GM19025 (cell line): ENCODE measurements at regions not wholly inside any gene's neighbourhood (a gene's known extent, or its start where the extent isn't known, plus 50 kb on each side); places are given as distances from the start of the nearest gene placed in this dataset.
"Not testable (repeated sequence)": the region's sequence is repeated elsewhere in the genome, so short reads cannot be mapped to it uniquely, and the experiment has no call there.

ENCODE experiments used
- ATAC-seq: cut with Tn5 transposase; IDR thresholded peaks from one replicate; pipeline ENCODE4 v1.9.1; 2021; ENCODE audit warnings: mild to moderate bottlenecking, low read depth, moderate library complexity; ENCODE audit not compliant: unreplicated experiment

DNA sequence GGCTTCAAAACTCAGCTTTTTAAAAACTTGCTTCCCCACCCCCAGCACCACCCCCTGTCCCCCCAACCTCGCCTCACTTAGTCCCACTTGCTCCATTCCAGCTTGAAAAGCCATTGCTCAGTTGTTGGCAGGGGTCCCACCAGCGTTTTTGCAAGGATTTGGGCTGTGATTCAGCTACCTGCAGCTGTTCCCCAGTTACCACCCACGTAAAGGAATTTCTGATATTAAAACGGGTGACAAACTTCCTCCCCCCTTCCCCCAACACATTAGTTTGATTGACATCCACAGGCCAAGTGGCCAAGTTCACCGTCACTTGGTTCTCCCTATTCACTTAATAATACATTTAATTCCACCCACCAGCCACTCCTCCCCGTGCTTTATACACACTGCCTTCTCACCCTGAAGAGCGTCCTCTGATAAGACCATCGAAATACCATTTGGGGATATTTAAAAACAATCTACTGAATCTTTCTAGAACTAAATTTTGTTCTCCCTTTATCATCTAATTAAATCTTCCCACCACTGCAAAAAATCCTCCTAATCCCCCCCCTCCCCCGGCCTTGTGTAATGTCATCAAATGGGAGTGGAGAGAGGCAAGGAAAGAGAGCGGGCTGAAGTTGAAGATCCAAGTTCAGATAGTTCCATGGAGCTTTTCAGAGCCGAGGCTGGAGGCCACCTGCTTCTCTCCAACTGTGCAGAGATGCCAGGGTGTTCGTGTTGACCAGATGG is 55.1 kb downstream of the SOX9 start:
- no peak for ATAC-seq

DNA sequence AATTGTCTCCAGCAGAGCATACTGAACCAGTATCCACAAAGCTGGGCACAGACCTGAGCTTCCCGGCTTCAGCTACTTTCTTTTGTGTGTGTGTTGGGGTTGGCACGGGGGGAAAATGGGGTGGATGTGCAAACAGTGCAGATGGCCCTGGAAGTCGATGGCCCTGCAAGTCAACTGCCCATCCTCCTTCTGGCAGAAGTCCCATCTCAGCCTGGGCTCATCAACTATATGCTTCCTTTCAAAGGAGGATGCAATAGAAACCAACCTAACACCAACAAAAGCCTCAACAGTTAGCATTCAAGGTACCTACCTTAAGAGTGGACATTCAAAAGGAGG is 55.7 kb downstream of the SOX9 start:
- no peak for ATAC-seq

DNA sequence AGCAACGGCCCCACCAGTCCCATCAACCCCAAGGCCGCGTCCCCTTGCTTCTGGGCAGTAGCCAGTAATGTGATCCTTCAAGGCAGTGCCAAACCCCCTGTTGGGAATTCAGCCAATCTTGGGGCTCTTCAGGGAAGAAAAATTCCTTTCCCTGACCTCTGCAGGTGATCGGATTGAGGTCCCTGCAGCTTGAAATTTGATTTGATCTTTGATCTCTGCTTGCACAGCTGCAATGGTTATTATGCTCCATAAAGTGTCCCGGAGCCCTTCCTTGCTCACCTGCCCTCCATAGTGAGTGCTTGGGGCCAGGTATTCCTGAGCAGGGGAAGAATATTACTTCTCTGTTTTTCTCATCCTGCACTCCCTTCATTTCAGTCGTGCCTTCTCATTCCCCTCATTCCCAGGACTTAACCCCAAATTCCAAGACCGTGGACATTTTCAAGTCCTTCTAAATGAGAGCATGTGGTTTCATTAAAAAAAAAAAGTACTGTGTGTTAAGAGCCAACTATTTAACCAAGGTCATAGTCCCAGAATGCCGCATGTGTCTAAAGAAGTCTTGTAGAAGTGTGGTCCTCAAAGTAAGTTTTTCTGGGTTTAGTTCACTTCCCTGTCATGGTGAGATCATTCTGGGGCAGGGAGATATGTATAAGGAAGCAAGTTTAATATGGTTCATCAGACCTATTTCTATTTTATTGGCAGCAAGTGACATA is 56.3 kb downstream of the SOX9 start:
- ATAC-seq: no peak

DNA sequence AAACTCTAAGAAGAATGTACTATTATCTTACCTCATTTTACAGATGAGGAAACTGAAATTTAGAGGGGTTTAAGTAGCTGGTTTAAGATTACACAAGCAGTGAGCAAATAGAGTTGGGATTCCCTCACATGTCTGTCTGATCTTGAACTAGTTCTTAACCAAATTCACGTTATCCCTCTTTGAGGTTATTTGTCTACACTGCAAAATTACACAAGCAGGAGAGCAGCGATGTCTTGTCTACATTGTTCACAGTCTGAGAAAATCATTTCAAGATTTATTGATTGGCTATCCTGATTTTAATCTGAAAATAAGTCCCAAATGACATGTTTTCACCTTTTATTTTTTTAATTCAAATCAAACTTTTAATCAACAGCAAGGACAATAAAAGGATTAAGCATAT is 56.9 kb downstream of the SOX9 start:
- ATAC-seq: no peak

DNA sequence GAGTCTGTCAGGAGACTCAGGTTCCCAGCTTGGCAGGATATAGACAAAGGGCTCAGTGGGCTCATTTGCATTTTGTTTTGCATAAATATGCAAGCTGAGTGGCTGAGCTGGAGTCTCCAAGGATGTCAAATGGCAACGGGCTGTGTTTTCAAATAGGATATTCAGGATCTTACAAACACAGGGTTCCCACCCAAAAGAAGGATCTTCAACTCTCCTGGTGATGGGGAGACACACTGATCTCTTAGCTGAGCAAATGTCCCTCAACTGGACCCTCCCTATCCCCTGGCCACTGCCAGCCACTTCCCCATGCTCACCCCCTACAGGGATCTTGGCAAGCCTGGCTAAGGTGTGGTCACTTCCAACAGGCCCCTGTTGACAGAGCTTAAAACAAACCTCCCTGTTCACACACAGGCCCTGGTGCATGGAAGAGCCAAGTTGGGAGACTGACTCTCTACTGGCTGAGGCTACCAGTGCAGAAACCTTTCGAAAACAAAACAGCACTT is 61.6 kb downstream of the SOX9 start:
- no peak for ATAC-seq

DNA sequence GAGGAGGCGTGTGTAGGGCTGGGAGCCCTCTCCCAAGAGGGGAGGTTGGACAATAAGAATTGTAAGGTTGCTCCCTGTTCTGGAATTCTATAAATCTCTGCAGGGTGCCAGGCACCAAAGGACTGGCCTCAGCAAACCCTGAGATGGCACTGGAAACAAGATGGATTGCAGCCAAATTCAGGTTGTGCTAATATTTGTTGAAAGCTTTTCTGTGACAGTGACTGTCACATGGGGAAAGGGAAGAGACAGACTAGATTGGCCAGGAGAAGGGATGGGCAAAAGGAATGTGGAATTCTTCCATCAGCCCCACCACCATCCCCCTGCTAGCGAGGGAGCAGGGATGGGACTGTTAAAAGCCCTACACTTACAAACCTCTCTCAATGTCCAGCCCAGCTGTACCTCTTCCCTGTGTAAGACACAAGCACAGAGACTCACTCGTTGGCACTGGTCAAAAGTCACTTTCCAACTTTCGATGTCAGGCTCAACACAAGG is 62.4 kb downstream of the SOX9 start:
- no peak for ATAC-seq

DNA sequence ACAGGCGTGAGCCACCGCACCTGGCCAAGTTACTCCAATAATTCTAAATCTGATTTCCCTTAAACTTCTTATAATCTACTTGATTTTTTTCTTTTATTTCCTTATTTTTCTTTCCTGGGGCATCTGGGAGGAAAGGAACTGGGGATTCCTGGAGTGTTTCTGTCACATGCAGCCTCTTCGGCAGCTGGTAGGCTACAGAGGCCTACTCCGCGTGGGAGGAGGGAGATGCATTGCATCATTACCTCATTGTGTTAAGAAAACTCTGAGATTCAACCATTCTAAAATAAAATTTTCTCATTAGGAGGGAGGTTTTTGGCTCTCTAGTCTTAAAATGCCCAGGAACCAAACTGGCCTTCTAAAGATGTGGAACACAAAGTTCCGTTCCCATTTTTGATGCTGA is 64.0 kb downstream of the SOX9 start:
- no peak for ATAC-seq

DNA sequence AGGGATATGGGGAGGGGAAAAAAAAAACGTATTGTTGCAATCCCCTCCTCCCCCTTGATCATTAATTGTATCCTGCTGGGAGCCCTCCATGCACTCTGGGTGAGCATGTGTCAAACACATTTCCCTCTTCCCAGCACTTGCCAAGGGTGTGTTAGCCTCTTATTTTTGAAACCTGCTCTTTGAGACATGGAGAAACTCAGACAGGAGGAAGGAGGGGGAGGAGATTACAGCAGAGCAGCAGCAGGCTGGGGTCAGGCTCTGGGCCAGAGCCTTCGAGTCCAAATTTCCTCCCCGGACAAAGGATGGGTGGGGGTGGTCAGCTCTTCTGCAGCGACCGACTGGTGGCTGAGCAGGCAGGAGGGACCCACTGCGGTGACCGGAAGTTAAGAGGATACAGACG is 64.7 kb downstream of the SOX9 start:
- ATAC-seq: no peak

DNA sequence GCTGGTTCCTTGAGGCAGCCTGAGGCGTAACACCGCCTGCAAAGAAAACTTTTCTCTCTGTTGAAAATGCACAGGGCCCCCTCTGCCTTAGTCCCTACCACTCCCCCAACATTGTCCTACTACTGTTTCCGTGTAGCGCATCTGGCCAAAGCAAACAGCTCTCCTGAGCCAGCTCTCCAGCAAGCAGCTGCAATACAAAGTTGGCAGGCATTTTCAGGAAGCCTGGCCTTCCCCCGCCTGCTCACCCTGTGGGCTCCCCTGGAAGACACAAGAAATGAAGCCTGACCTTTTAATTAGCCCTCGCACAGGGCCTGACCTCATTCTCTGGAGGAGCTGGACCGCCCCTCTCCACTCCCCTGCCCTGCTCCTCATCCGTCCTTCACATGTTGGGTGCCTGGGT is 66.7 kb downstream of the SOX9 start:
- no peak for ATAC-seq

DNA sequence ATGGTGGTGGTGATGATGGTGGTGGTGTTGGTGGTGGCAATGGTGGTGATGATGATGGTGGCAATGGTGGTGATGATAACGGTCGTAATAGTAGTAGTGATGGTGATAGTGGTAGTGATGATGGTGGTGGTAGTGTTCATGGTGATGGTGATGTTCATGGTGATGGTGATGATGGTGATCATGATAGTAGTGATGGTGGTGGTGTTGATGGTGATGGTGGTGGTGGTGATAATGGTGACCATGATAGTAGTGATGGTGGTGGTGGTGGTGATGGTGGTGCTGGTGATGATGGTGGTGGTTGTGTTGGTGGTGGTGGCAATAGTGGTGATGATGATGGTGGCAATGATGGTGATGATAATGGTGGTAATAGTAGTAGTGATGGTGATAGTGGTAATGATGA is 68.0 kb downstream of the SOX9 start:
- ATAC-seq: no peak

DNA sequence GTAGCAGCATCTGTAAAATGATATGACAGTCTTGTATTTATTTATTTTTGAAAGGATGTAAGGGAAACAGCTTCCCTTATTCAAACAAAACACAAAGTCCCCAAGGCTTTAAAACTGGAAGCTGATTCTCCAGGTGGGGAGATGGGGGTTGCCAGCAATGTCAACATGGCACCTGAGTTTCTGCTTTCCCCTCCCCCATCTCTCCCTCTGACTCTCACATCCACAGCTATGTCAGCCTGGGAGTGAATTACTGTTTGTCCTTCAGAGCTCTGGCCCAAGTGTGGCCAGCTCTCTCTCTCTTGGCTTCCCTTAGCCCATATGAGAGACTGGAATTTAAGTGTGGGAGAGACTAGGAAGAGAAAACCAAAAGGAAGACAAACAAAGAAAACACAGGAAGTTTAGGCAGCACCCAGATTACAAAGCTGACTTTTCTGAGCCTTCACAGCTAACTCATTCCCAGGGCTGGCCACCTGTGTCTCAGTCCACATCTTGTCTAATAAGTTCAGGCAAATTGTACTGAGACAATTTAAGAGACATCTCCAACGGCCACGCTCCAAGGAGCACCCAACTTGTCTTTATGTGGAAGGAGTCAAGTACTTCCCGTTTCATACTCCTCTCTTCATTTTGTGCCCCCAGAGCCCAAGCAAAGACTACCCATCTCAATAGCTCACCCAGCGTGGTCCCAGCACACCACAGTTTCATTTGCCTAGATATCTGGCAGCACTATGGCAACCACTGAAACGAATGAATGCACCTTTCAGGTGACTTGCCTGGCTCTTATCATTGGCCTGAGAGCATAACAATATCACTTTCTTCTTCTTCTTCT is 69.2 kb downstream of the SOX9 start:
- ATAC-seq: no peak

DNA sequence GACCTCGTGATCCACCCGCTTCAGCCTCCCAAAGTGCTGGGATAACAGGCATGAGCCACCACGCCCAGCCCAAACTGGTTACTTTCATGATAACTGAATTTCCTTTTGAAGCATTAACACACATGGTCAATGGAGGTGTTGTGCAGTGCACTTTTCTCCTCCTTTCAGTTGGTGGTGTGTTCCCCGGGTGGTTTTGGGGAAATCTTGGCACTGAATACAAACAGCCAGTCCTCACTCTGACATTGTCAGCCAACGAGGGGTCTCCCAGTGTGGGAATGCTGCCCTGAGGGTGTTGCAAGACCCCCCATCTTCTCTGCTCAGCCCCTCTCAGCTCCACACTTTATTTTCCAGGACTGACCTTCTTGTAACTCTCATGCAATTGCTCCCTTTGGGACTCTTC is 70.5 kb downstream of the SOX9 start:
- no peak for ATAC-seq

DNA sequence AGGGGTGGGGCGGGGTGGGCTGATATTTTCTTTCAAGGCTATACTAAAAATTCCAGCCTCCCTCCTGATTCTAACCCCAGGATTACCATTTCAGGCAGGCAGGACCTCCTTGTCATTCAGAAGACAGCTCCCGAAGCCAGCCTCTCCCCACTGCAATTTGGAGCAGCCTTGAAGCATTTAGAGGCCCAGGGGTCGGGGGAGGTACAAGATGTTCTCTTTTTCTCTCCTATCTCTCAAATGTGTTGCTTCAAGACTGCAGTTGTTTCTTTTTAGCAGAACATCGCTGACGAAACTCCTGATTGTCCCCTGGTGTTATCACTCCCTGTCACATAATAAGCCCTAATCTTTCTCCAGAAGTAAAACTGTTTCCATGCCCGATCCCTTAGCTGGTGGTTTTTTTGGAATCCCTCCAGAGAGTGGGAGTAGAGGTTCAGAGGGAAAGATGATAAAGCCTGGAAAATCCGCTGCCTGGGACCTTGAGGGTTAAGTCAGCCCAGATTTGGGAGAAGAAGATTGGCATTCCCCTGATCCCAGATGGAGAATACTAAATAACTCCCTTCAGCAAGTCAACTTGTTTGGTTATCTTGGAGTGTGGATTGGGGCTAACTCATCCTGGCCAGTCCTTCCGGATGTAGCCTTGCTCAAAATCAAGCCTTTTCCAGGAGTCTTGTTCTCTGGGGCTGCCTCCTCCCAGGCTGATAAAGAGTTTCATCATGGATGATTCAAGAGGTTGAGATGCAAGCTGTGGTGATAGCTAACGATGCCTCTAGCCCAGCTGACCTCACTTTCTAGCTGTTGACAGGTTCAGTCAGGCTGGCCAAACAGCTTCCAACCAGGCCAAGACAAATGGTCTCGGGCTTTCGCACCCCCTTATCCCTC is 71.3 kb downstream of the SOX9 start:
- no peak for ATAC-seq

DNA sequence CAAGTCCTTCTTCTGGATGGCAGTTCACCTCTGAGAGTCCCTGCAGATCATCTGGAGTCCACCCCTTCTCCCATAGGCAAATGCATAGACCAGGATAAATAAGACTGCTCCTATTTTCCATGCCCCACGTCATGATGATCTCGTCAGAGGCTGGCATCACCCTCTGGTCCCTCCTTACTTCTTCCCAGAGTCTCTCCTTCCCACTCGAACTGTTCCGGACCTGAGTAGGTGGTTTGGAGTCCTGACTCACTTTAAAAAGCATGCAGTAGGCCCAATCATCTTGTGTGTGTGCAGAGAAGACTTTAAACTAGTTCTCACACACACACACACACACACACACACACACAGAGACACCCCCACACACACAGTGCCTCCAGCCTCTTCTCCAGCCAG is 72.0 kb downstream of the SOX9 start:
- ATAC-seq: no peak

DNA sequence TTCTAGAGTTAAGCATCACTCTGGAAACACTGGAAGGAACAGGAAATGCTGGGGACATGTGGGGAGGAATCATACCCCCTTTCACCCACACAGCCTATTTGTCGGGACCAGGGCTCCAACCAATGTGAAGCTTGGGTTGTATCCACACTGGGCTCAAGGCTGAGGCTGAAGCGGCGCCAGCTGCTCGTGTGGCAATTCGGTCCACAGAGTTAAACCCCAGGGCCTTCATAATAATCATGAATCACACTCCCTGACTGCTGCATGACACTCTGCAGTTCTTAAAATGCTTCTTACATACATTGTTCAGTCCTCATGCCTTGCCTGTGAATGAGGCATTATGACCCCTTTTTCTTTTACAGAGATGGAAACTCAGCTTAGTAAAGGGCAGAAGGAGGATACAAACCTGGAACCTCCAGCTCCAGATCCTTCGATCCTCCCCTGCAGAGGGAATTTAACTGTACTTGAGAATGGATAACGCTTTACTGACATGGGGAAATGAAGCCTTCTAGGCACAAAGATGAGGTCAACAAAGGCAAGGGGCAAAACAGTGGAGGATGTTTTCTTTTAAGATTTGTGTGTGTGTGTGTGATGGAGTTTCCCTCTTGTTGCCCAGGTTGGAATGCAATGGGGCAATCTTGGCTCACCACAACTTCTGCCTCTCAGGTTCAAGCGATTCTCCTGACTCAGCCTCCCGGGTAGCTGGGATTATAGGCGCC is 72.7 kb downstream of the SOX9 start:
- no peak for ATAC-seq

DNA sequence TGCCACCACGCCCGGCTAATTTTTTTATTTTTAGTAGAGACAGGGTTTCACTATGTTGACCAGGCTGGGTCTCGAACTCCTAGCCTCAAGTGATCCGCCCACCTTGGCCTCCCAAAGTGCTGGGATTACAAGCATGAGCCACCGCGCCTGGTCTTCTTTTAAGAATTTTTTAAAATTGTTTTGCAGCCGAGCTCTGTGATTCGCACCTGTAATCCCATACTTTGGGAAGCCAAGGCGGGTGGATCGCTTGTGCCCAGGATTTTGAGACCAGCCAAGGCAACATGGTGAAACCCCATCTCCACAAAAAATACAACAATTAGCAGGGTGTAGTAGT is 73.3 kb downstream of the SOX9 start:
- ATAC-seq: not testable (repeated sequence)

DNA sequence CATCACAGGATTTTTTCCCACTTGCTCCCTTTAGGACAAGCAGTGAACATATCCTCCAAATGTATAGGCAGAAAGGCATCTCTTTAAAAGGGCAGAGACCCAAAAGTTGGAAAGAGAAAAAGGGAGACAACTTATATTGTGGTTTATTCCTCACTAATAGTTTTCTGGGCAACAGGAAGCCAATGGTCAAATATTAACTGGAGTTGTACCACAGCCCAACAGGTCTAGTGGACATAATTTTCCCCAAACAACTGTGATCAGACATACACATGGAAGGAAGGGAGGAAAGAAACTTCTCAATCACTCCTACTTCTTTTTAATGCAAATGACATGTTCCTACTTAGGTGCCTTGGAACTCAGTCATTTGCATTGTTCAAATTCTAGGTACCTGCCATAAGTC is 78.4 kb downstream of the SOX9 start:
- ATAC-seq: no peak

DNA sequence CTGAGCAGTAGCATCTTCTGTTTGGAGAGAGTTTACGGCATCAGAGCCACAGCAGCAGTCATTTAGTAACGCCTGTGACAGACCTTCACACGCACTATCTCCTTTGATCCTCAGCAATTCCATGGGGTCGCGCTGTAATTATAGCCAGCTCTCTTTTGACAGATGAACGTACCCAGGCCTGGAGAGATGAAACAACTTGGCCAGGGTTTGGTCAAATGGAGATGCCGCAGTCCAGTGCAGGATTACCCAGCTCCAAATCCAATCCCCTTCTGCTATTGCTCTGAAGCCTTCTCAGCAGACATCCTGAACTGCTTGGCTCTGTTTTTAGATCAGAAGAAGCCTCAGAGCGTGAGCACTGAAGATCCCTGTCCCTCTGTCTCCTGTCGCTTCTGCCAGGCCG is 83.9 kb downstream of the SOX9 start:
- no peak for ATAC-seq

DNA sequence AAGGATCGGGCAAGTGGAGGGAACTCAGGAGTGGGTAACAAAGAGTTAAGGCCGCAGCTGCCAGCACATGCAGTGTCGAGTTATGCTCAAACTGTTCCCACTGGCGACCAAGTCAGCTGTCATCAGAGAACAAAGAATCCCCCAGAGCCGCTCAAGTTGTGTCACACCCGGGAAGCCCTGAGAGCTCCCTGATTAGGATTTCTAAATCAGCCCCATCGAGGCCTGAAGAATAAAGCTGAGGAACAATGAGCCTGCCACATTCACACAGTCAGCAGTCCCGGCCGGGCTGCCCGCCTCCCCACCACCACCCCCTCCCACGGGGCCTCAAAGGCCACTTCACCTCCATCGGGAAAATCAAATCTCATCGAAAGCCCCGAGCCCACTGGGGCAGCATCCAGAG is 84.5 kb downstream of the SOX9 start:
- no peak for ATAC-seq

DNA sequence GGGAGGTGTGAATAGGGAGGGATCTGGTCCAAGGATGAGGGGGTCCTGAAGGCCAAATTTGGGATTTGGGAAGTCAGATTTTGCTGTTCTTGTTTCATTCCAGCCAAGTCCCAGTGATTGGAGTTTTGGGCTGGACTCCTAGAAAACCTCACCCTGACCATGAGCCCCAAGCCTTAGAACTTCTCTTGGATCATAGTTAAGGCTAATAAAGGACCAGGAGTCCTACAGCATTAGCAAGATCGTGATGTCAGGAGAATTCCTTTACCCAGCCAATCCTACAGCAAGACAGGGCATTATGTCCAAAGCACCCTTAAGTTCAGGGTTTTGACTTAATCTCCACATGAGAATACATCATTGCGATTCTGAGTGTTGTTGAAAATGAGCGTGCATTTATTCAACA is 85.0 kb downstream of the SOX9 start:
- ATAC-seq: no peak
